HS-5 (cell line): ENCODE measurements at regions not wholly inside any gene's neighbourhood (a gene's known extent, or its start where the extent isn't known, plus 50 kb on each side); places are given as distances from the start of the nearest gene placed in this dataset.

Experiments used
- DNase-seq: peaks from one replicate; pipeline ENCODE4 v3.0.0-alpha.2; 2012; ENCODE audit warnings: low read depth

GRCh38 chr17:72520665-72521303 is 400.0 kb downstream of the SOX9 start:
- no peak for DNase-seq

- DNase-seq: no peak
Observed at GRCh38 chr17:72523491-72523890, 402.7 kb downstream of the SOX9 start.

- no peak for DNase-seq
Observed at GRCh38 chr17:72525225-72526015, 404.6 kb downstream of the SOX9 start.

- no peak for DNase-seq
Observed at GRCh38 chr17:72526769-72527168, 405.9 kb downstream of the SOX9 start.

- DNase-seq: no peak
Observed at GRCh38 chr17:72527789-72528188, 407.0 kb downstream of the SOX9 start.

- no peak for DNase-seq
Observed at GRCh38 chr17:72528683-72529082, 407.9 kb downstream of the SOX9 start.

- no peak for DNase-seq
Observed at GRCh38 chr17:72529386-72529785, 408.6 kb downstream of the SOX9 start.

GRCh38 chr17:72530454-72530853 is 409.6 kb downstream of the SOX9 start:
- no peak for DNase-seq

GRCh38 chr17:72531729-72532128 is 410.9 kb downstream of the SOX9 start:
- no peak for DNase-seq

GRCh38 chr17:72534265-72534664 is 413.4 kb downstream of the SOX9 start:
- DNase-seq: no peak

GRCh38 chr17:72534776-72535175 is 414.0 kb downstream of the SOX9 start:
- DNase-seq: no peak

GRCh38 chr17:72535346-72535745 is 414.5 kb downstream of the SOX9 start:
- DNase-seq: no peak

- no peak for DNase-seq
Observed at GRCh38 chr17:72535779-72536178, 415.0 kb downstream of the SOX9 start.

GRCh38 chr17:72536788-72537187 is 416.0 kb downstream of the SOX9 start:
- DNase-seq: no peak

- no peak for DNase-seq
Observed at GRCh38 chr17:72538443-72538842, 417.6 kb downstream of the SOX9 start.

- no peak for DNase-seq
Observed at GRCh38 chr17:72538901-72539352, 418.1 kb downstream of the SOX9 start.

- no peak for DNase-seq
Observed at GRCh38 chr17:72539981-72540897, 419.4 kb downstream of the SOX9 start.

GRCh38 chr17:72542317-72542716 is 421.5 kb downstream of the SOX9 start:
- no peak for DNase-seq

- DNase-seq: no peak
Observed at GRCh38 chr17:72545766-72546165, 424.9 kb downstream of the SOX9 start.

GRCh38 chr17:72553051-72553755 is 432.4 kb downstream of the SOX9 start:
- DNase-seq: no peak

GRCh38 chr17:72554508-72554907 is 433.7 kb downstream of the SOX9 start:
- DNase-seq: no peak

GRCh38 chr17:72555052-72555451 is 434.2 kb downstream of the SOX9 start:
- DNase-seq: no peak
